ENCODE measurements at regions not wholly inside any gene's neighbourhood (a gene's known extent, or its start where the extent isn't known, plus 50 kb on each side); places are given as distances from the start of the nearest gene placed in this dataset.

DNA sequence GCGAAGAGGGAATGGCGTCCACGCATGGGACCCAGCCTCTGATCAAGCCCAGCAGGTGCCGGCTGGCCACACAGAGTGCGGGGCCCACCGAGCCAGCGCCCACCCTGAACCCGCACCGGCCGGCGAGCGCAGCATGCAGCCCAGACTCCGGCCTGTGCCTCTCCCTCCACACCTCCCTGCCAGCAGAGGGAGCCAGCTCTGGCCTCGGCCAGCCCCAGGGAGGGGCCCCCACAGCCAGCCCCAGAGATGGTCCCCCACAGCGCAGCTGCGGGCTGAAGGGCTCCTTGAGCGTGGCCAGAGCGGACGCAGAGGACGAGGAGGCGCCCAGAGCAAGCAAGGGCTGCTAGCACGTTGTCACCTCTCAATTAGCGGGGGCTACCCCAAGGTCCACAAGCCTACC, 904.5 kb downstream of the SLITRK6 start:
- Histone ChIP-seq H3K4me1 (ENCODE audit: control insufficient read depth in 1 of 2, low read depth in 2 of 2) (no peaks in the 10 kb centered on the region), H3K36me3 (no peaks in the 10 kb centered on the region), H3K27ac (no peak overlapping the region), H3K27me3 (replicated peaks; ENCODE audit: insufficient read depth) (no peaks in the 10 kb centered on the region), H3K9me3 (no peaks in the 10 kb centered on the region), H3K4me3 (no peak overlapping the region)
- DNase-seq (ENCODE audit: low spot score) (no peak), ATAC-seq (ENCODE audit: insufficient number of reproducible peaks, low FRiP score, low read depth) (no peak)
- TF ChIP-seq, protein P1, sequence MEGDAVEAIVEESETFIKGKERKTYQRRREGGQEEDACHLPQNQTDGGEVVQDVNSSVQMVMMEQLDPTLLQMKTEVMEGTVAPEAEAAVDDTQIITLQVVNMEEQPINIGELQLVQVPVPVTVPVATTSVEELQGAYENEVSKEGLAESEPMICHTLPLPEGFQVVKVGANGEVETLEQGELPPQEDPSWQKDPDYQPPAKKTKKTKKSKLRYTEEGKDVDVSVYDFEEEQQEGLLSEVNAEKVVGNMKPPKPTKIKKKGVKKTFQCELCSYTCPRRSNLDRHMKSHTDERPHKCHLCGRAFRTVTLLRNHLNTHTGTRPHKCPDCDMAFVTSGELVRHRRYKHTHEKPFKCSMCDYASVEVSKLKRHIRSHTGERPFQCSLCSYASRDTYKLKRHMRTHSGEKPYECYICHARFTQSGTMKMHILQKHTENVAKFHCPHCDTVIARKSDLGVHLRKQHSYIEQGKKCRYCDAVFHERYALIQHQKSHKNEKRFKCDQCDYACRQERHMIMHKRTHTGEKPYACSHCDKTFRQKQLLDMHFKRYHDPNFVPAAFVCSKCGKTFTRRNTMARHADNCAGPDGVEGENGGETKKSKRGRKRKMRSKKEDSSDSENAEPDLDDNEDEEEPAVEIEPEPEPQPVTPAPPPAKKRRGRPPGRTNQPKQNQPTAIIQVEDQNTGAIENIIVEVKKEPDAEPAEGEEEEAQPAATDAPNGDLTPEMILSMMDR (IDR thresholded peaks at IDR 0.05) = no peak

DNA sequence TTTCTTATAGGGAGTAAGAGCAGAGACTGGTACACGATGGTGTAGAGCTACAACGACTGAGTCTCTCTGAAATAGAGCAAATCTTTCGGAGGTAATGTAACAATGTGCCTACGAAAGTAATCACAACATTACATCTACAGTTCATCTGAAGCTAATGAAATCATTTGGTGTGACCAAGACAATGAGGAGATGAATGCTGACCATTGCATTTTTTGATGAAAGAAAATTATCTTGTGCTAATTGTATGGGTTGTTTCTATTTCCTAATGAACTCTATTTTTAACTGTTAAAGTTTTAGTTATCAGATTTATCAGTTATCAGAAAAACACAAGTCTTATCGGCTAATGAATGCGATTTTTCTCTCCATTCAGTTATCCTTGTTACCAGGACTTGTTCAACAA, 913.4 kb downstream of the SLITRK6 start:
- H3K36me3 ChIP-seq = no peaks in the 10 kb centered on the region
- no peaks in the 10 kb centered on the region for H3K4me1 ChIP-seq (ENCODE audit: control insufficient read depth in 1 of 2, low read depth in 2 of 2)
- no peaks in the 10 kb centered on the region for H3K27me3 ChIP-seq (replicated peaks; ENCODE audit: insufficient read depth)
- no peak overlapping the region for H3K27ac ChIP-seq
- DNase-seq (ENCODE audit: low spot score) = no peak
- TF ChIP-seq, protein P1 (IDR thresholded peaks at IDR 0.05) = no peak
- no peaks in the 10 kb centered on the region for H3K9me3 ChIP-seq
- ATAC-seq (ENCODE audit: insufficient number of reproducible peaks, low FRiP score, low read depth) = no peak
- no peak overlapping the region for H3K4me3 ChIP-seq

DNA sequence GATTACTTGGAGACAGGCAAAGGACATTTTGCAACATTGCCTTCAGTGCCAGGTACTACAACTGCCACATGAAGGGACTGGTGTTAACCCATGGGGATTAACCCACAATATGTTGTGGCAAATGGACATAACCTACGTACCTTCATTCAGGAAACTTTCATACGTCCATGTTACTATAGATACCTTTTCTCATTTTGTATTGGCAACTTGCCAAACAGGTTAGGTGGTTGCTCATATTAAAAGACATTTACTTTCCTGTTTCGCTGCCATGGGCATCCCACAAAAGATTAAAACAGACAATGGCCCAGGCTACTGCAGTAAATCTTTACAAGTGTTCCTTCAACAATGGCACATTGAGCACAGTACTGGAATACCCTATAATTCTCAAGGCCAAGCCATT, 925.3 kb downstream of the SLITRK6 start:
- H3K9me3 ChIP-seq = peaks cover 4% of the 10 kb centered on the region
- DNase-seq (ENCODE audit: low spot score) (no peak), ATAC-seq (ENCODE audit: insufficient number of reproducible peaks, low FRiP score, low read depth) (no peak)
- no peaks in the 10 kb centered on the region for H3K36me3 ChIP-seq
- H3K4me1 ChIP-seq (ENCODE audit: control insufficient read depth in 1 of 2, low read depth in 2 of 2) = no peaks in the 10 kb centered on the region
- H3K27ac ChIP-seq = no peak overlapping the region
- no peak overlapping the region for H3K4me3 ChIP-seq
- TF ChIP-seq, protein P1 (IDR thresholded peaks at IDR 0.05) = no peak
- no peaks in the 10 kb centered on the region for H3K27me3 ChIP-seq (replicated peaks; ENCODE audit: insufficient read depth)

DNA sequence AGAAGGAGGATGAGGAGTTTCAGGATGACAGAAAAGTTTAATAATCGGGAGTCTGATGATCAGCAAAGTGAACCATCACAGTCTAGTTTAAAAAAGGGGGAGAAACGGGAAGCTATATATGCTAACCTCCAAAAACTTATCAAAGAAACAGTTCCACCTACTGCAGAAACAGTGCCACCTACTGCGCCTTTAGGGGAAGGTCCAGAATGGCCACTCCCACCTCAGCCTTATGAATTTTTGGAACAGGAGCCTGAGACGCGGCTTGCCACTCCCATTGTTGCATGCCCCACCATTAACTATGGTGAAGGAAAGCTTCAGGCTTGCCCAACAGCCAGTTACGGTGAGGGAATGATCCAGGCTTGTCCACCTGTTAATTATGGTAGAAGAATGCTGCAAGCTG, 929.0 kb downstream of the SLITRK6 start:
- Histone ChIP-seq H3K36me3 (no peaks in the 10 kb centered on the region), H3K27ac (no peak overlapping the region), H3K4me1 (ENCODE audit: control insufficient read depth in 1 of 2, low read depth in 2 of 2) (no peaks in the 10 kb centered on the region), H3K9me3 (no peaks in the 10 kb centered on the region), H3K27me3 (replicated peaks; ENCODE audit: insufficient read depth) (no peaks in the 10 kb centered on the region), H3K4me3 (no peak overlapping the region)
- TF ChIP-seq, protein P1 (IDR thresholded peaks at IDR 0.05) = no peak
- no peak for DNase-seq (ENCODE audit: low spot score)
- ATAC-seq (ENCODE audit: insufficient number of reproducible peaks, low FRiP score, low read depth) = no peak

DNA sequence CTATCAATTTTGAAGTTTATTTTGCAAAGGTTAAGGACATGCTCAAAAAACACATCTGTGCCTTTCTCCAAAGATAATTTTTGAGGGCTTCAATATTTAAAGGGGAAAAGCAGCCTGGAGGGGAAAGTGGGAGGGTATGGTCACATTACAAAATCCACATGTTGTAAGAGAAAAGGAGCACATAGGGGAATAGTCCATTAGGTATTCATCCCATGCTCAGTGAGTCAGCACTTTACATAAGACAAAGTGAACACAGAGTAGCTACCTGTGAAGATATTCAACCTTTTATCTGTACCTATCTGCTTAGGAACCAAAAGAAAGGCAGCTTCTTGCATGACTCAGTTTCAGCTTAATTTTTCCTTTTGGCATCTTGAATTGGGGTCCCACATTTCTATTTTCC, 932.0 kb downstream of the SLITRK6 start:
- H3K4me3 ChIP-seq = no peak overlapping the region
- no peaks in the 10 kb centered on the region for H3K9me3 ChIP-seq
- no peak for DNase-seq (ENCODE audit: low spot score)
- no peaks in the 10 kb centered on the region for H3K27me3 ChIP-seq (replicated peaks; ENCODE audit: insufficient read depth)
- H3K36me3 ChIP-seq = no peaks in the 10 kb centered on the region
- H3K4me1 ChIP-seq (ENCODE audit: control insufficient read depth in 1 of 2, low read depth in 2 of 2) = no peaks in the 10 kb centered on the region
- H3K27ac ChIP-seq = no peak overlapping the region
- no peak for ATAC-seq (ENCODE audit: insufficient number of reproducible peaks, low FRiP score, low read depth)
- TF ChIP-seq, protein P1 (IDR thresholded peaks at IDR 0.05) = no peak
